ENCODE measurements at regions not wholly inside any gene's neighbourhood (a gene's known extent, or its start where the extent isn't known, plus 50 kb on each side); places are given as distances from the start of the nearest gene placed in this dataset.

DNA sequence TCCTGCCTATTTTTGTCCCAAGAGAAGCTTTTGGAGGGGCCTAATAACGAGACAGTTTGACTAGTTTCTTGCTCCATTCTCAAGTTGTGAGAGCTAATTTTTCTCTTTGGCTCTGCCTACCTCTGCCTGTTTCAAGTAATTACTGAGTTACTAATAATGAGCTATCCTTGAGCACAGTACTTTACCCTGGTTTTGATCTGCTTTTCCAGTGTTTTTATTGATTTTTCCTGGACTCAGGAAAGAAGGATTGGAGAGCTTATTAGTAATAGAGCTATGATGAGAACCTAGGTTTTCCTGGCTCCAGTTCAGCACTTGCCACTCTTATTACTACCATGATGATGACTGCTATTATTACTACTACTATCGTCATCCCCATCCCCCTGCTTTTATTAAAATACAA, 106.7 kb downstream of the HS3ST3B1 start:
- no peak overlapping the region for H3K4me3 Mint-ChIP-seq
- peaks cover 9% of the 10 kb centered on the region for H3K4me1 Mint-ChIP-seq
- H3K36me3 Mint-ChIP-seq: peaks cover 20% of the 10 kb centered on the region
- DNase-seq (ENCODE audit: low spot score) (no peak), ATAC-seq (no peak)
- POLR2A ChIA-PET: interaction anchor here (0.5 kb wide), 1 partner anchor 1282 kb away, joined by 3 read pairs; no protein-coding TSS in a partner anchor
- TF ChIP-seq, protein P1, sequence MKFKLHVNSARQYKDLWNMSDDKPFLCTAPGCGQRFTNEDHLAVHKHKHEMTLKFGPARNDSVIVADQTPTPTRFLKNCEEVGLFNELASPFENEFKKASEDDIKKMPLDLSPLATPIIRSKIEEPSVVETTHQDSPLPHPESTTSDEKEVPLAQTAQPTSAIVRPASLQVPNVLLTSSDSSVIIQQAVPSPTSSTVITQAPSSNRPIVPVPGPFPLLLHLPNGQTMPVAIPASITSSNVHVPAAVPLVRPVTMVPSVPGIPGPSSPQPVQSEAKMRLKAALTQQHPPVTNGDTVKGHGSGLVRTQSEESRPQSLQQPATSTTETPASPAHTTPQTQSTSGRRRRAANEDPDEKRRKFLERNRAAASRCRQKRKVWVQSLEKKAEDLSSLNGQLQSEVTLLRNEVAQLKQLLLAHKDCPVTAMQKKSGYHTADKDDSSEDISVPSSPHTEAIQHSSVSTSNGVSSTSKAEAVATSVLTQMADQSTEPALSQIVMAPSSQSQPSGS (CRISPR knock-in tag; IDR thresholded peaks at IDR 0.05; ENCODE audit: borderline replicate concordance, low read depth): no peak
- peaks cover 39% of the 10 kb centered on the region for H3K9me3 Mint-ChIP-seq
- CTCF ChIA-PET: no interaction called here
- no peak overlapping the region for H3K27ac Mint-ChIP-seq
- no peaks in the 10 kb centered on the region for H3K27me3 Mint-ChIP-seq (ENCODE audit: low read depth)

DNA sequence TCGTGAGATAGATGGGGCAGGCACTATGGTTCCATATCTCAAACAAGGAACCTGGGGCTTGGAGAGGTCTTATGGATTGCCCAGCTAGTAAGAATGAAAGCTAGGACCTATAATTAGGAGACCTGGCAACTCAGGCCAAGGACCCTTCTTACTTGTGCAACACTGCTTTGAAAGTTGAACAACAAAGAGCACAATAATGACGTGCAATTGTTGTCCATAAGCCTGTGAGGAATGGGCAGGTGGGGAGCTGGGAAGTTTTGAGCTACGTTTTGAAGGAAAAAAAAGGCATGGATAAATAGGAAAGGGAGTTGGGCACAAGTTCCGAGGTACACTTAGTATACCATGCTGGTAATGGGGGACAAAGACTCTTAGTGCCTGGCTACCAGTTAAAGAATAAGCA, 104.3 kb downstream of the HS3ST3B1 start:
- Mint-ChIP-seq H3K9me3 (peaks cover 47% of the 10 kb centered on the region), H3K4me3 (no peak overlapping the region), H3K4me1 (peaks cover 9% of the 10 kb centered on the region), H3K27ac (no peak overlapping the region), H3K36me3 (peaks cover 33% of the 10 kb centered on the region), H3K27me3 (ENCODE audit: low read depth) (no peaks in the 10 kb centered on the region)
- TF ChIP-seq, protein P2, sequence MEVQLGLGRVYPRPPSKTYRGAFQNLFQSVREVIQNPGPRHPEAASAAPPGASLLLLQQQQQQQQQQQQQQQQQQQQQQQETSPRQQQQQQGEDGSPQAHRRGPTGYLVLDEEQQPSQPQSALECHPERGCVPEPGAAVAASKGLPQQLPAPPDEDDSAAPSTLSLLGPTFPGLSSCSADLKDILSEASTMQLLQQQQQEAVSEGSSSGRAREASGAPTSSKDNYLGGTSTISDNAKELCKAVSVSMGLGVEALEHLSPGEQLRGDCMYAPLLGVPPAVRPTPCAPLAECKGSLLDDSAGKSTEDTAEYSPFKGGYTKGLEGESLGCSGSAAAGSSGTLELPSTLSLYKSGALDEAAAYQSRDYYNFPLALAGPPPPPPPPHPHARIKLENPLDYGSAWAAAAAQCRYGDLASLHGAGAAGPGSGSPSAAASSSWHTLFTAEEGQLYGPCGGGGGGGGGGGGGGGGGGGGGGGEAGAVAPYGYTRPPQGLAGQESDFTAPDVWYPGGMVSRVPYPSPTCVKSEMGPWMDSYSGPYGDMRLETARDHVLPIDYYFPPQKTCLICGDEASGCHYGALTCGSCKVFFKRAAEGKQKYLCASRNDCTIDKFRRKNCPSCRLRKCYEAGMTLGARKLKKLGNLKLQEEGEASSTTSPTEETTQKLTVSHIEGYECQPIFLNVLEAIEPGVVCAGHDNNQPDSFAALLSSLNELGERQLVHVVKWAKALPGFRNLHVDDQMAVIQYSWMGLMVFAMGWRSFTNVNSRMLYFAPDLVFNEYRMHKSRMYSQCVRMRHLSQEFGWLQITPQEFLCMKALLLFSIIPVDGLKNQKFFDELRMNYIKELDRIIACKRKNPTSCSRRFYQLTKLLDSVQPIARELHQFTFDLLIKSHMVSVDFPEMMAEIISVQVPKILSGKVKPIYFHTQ (CRISPR knock-in tag; IDR thresholded peaks at IDR 0.05): no peak
- TF ChIP-seq ZNF138 (CRISPR knock-in tag; conservative IDR thresholded peaks at IDR 0.05) (no peak), GTF2I (CRISPR knock-in tag; conservative IDR thresholded peaks at IDR 0.05) (no peak), JUN (CRISPR knock-in tag; IDR thresholded peaks at IDR 0.05) (no peak), NR3C1 (CRISPR knock-in tag; conservative IDR thresholded peaks at IDR 0.05; ENCODE audit: low read depth) (no peak), SP1 (CRISPR knock-in tag; conservative IDR thresholded peaks at IDR 0.05) (no peak), ZNF219 (CRISPR knock-in tag; IDR thresholded peaks at IDR 0.05; ENCODE audit: borderline replicate concordance) (no peak), MYBL2 (CRISPR knock-in tag; IDR thresholded peaks at IDR 0.05) (no peak), IRF2 (CRISPR knock-in tag; IDR thresholded peaks at IDR 0.05; ENCODE audit: borderline replicate concordance, low read depth) (no peak), ZNF423 (CRISPR knock-in tag; IDR thresholded peaks at IDR 0.05) (no peak), CREB1 (CRISPR knock-in tag; IDR thresholded peaks at IDR 0.05) (no peak), TEAD1 (CRISPR knock-in tag; IDR thresholded peaks at IDR 0.05) (no peak), MXD4 (CRISPR knock-in tag; IDR thresholded peaks at IDR 0.05; ENCODE audit: borderline replicate concordance) (no peak), GABPB1 (CRISPR knock-in tag; IDR thresholded peaks at IDR 0.05) (no peak)
- TF ChIP-seq, protein P3, sequence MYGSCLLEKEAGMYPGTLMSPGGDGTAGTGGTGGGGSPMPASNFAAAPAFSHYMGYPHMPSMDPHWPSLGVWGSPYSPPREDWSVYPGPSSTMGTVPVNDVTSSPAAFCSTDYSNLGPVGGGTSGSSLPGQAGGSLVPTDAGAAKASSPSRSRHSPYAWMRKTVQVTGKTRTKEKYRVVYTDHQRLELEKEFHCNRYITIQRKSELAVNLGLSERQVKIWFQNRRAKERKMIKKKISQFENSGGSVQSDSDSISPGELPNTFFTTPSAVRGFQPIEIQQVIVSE (CRISPR knock-in tag; IDR thresholded peaks at IDR 0.05; ENCODE audit: borderline replicate concordance): no peak
- TF ChIP-seq, protein P4, sequence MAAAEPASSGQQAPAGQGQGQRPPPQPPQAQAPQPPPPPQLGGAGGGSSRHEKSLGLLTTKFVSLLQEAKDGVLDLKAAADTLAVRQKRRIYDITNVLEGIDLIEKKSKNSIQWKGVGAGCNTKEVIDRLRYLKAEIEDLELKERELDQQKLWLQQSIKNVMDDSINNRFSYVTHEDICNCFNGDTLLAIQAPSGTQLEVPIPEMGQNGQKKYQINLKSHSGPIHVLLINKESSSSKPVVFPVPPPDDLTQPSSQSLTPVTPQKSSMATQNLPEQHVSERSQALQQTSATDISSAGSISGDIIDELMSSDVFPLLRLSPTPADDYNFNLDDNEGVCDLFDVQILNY (CRISPR knock-in tag; IDR thresholded peaks at IDR 0.05): no peak
- TF ChIP-seq, protein P5, sequence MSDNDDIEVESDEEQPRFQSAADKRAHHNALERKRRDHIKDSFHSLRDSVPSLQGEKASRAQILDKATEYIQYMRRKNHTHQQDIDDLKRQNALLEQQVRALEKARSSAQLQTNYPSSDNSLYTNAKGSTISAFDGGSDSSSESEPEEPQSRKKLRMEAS (CRISPR knock-in tag; IDR thresholded peaks at IDR 0.05): no peak
- TF ChIP-seq, protein P6, sequence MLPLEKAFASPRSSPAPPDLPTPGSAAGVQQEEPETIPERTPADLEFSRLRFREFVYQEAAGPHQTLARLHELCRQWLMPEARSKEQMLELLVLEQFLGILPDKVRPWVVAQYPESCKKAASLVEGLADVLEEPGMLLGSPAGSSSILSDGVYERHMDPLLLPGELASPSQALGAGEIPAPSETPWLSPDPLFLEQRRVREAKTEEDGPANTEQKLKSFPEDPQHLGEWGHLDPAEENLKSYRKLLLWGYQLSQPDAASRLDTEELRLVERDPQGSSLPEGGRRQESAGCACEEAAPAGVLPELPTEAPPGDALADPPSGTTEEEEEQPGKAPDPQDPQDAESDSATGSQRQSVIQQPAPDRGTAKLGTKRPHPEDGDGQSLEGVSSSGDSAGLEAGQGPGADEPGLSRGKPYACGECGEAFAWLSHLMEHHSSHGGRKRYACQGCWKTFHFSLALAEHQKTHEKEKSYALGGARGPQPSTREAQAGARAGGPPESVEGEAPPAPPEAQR (CRISPR knock-in tag; IDR thresholded peaks at IDR 0.05): no peak
- TF ChIP-seq, protein P7, sequence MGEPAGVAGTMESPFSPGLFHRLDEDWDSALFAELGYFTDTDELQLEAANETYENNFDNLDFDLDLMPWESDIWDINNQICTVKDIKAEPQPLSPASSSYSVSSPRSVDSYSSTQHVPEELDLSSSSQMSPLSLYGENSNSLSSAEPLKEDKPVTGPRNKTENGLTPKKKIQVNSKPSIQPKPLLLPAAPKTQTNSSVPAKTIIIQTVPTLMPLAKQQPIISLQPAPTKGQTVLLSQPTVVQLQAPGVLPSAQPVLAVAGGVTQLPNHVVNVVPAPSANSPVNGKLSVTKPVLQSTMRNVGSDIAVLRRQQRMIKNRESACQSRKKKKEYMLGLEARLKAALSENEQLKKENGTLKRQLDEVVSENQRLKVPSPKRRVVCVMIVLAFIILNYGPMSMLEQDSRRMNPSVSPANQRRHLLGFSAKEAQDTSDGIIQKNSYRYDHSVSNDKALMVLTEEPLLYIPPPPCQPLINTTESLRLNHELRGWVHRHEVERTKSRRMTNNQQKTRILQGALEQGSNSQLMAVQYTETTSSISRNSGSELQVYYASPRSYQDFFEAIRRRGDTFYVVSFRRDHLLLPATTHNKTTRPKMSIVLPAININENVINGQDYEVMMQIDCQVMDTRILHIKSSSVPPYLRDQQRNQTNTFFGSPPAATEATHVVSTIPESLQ (CRISPR knock-in tag; IDR thresholded peaks at IDR 0.05): no peak
- no peak for ATAC-seq
- ChIA-PET CTCF (no interaction called here), POLR2A (no interaction called here)
- no peak for DNase-seq (ENCODE audit: low spot score)

Data from WTC11 (cell line).